Body of pancreas (tissue), 4 donors: ENCODE measurements at regions not wholly inside any gene's neighbourhood (a gene's known extent, or its start where the extent isn't known, plus 50 kb on each side); places are given as distances from the start of the nearest gene placed in this dataset.

Experiments
- CTCF ChIP-seq, 7 experiments: fragments of 450-650 bp in 4 of 7; fragments of 200-600 bp in 3 of 7; sonication (generic) in 3 of 7; IDR thresholded peaks; one replicate each; pipeline ENCODE4 v1.5.1; 2016 to 2019; ENCODE audit warnings: antibody characterized with exemption in 7 of 7
- POLR2A ChIP-seq, 3 donors: fragments of 450-650 bp; IDR thresholded peaks; one replicate each; pipeline ENCODE4 v1.6.1; 2016; ENCODE audit warnings: antibody characterized with exemption in 3 of 3, mild to moderate bottlenecking in 2 of 3

- TF ChIP-seq CTCF (IDR thresholded peaks at IDR 0.05) (no peak), POLR2A (IDR thresholded peaks at IDR 0.05) (no peak)
Measured at GRCh38 chr11:97079244-97079643, 689.4 kb downstream of the JRKL start.
